A673 (cell line): ENCODE measurements at regions not wholly inside any gene's neighbourhood (a gene's known extent, or its start where the extent isn't known, plus 50 kb on each side); places are given as distances from the start of the nearest gene placed in this dataset.

Source experiments
- BruUV-seq: library from RNA; stranded (reverse); fragments of 400-500 nt; replicated peaks from 2 replicates; lab custom pipeline; 2021; lab: Mats Ljungman, UMichigan
- CTCF ChIA-PET: fragments of 300-600 bp; sonication (Branson Sonifier 250); formaldehyde crosslinking; loops from one replicate; lab custom pipeline; 2022; ENCODE audit warnings: antibody characterized with exemption; lab: Charles Lee
- POLR2A ChIA-PET: fragments of 300-600 bp; sonication (Branson Sonifier 250); formaldehyde crosslinking; loops from one replicate; lab custom pipeline; 2022; ENCODE audit warnings: antibody characterized with exemption; ENCODE audit not compliant: low non-redundant PET; lab: Charles Lee
- DNase-seq: peaks from one replicate; pipeline ENCODE4 v3.0.0-alpha.2; 2015; ENCODE audit warnings: low spot score
- H3K27ac ChIP-seq: fragments of 200-600 bp; sonication (generic); 2 replicates; pipeline ENCODE4 v1.5.1; 2016; ENCODE audit warnings: mixed run types, low read depth, mild to moderate bottlenecking, mixed read lengths, antibody characterized with exemption, low read length; ENCODE audit not compliant: poor library complexity, severe bottlenecking
- H3K27me3 ChIP-seq: fragments of 200-600 bp; sonication (generic); replicated peaks from 2 replicates; pipeline ENCODE4 v1.6.1; 2017; ENCODE audit warnings: mixed run types, low read depth, mild to moderate bottlenecking, mixed read lengths, antibody characterized with exemption, low read length; ENCODE audit not compliant: insufficient read depth, poor library complexity
- H3K36me3 ChIP-seq: fragments of 200-600 bp; sonication (generic); 2 replicates; pipeline ENCODE4 v1.6.1; 2016; ENCODE audit warnings: mixed run types, mild to moderate bottlenecking, mixed read lengths, antibody characterized with exemption, low read length; ENCODE audit not compliant: insufficient read depth, poor library complexity, severe bottlenecking
- H3K4me1 ChIP-seq: fragments of 200-600 bp; sonication (generic); 2 replicates; pipeline ENCODE4 v1.6.1; 2017; ENCODE audit warnings: mixed run types, mild to moderate bottlenecking, mixed read lengths, antibody characterized with exemption, low read length; ENCODE audit not compliant: insufficient read depth, poor library complexity, severe bottlenecking
- H3K4me3 ChIP-seq: fragments of 200-600 bp; sonication (generic); 2 replicates; pipeline ENCODE4 v1.5.1; 2016; ENCODE audit warnings: low read depth, mixed run types, mild to moderate bottlenecking, mixed read lengths, low read length; ENCODE audit not compliant: poor library complexity, severe bottlenecking
- H3K9me3 ChIP-seq: fragments of 200-600 bp; sonication (generic); 2 replicates; pipeline ENCODE4 v1.6.1; 2016; ENCODE audit warnings: mixed run types, low read depth, mild to moderate bottlenecking, mixed read lengths, antibody characterized with exemption, low read length; ENCODE audit not compliant: poor library complexity, severe bottlenecking
- CTCF ChIP-seq: fragments of 300-800, 200-600 bp; sonication (generic); conservative IDR thresholded peaks from 2 replicates; pipeline ENCODE4 v1.5.1; 2017; ENCODE audit warnings: low read depth, mild to moderate bottlenecking, antibody characterized with exemption, low read length, moderate library complexity, mixed read lengths
- EZH2 ChIP-seq: fragments of 200-600 bp; sonication (generic); IDR thresholded peaks from 2 replicates; pipeline ENCODE4 v1.6.1; 2017; ENCODE audit warnings: borderline replicate concordance, low read depth, mild to moderate bottlenecking, mixed read lengths, antibody characterized with exemption, low read length; ENCODE audit not compliant: poor library complexity, severe bottlenecking
- intact Hi-C: fragments of 100-400 bp; cut with micrococcal nuclease; formaldehyde crosslinking; loops from one replicate; pipeline ENCODE4 v1.10.0; 2022; ENCODE audit not compliant: unreplicated experiment

GRCh38 chr2:183255411-183255810 is 131.2 kb downstream of the NUP35 start:
- DNase-seq = no peak
- Histone ChIP-seq H3K4me3 (no peak overlapping the region), H3K36me3 (no peaks in the 10 kb centered on the region), H3K27ac (no peak overlapping the region), H3K4me1 (no peaks in the 10 kb centered on the region), H3K9me3 (no peaks in the 10 kb centered on the region), H3K27me3 (no peaks in the 10 kb centered on the region)
- ChIA-PET POLR2A (no interaction called here), CTCF (no interaction called here)
- no TSS peak for BruUV-seq
- intact Hi-C loops = loop anchor here (5.0 kb wide), 1 partner anchor 87 kb away; no protein-coding TSS in a partner anchor
- TF ChIP-seq EZH2 (no peak), CTCF (no peak)

- CTCF ChIA-PET = no interaction called here
- Histone ChIP-seq H3K36me3 (no peaks in the 10 kb centered on the region), H3K9me3 (no peaks in the 10 kb centered on the region), H3K27me3 (no peaks in the 10 kb centered on the region), H3K4me1 (no peaks in the 10 kb centered on the region), H3K27ac (no peak overlapping the region), H3K4me3 (no peak overlapping the region)
- no TSS peak for BruUV-seq
- intact Hi-C loops = loop anchor here (5.0 kb wide), 1 partner anchor 82 kb away; no protein-coding TSS in a partner anchor
- POLR2A ChIA-PET = no interaction called here
- no peak for DNase-seq
- no peak for TF ChIP-seq EZH2
- no peak for TF ChIP-seq CTCF
These were observed 135.7 kb downstream of the NUP35 start for GRCh38 chr2:183259921-183260320.

GRCh38 chr2:183260527-183260926 is 136.3 kb downstream of the NUP35 start:
- Histone ChIP-seq H3K9me3 (no peaks in the 10 kb centered on the region), H3K4me1 (no peaks in the 10 kb centered on the region), H3K4me3 (no peak overlapping the region), H3K36me3 (no peaks in the 10 kb centered on the region), H3K27me3 (no peaks in the 10 kb centered on the region), H3K27ac (no peak overlapping the region)
- BruUV-seq = no TSS peak
- TF ChIP-seq EZH2 (no peak), CTCF (no peak)
- no peak for DNase-seq
- POLR2A ChIA-PET = no interaction called here
- intact Hi-C loops = no loop called here
- CTCF ChIA-PET = no interaction called here
